NCI-H187 (cell line): ENCODE measurements at regions not wholly inside any gene's neighbourhood (a gene's known extent, or its start where the extent isn't known, plus 50 kb on each side); places are given as distances from the start of the nearest gene placed in this dataset.
"Not testable (repeated sequence)": the region's sequence is repeated elsewhere in the genome, so short reads cannot be mapped to it uniquely, and the experiment has no call there.

Experiments used
- DNase-seq, 2 experiments: peaks; one replicate each; lab custom pipeline; 2025; lab: John Stamatoyannopoulos, UW

- no peak for DNase-seq
These were observed 205.2 kb downstream of the CSNK1G3 start for GRCh38 chr5:123717139-123717538.

GRCh38 chr5:123710031-123710430, 198.1 kb downstream of the CSNK1G3 start:
- no peak for DNase-seq

DNA sequence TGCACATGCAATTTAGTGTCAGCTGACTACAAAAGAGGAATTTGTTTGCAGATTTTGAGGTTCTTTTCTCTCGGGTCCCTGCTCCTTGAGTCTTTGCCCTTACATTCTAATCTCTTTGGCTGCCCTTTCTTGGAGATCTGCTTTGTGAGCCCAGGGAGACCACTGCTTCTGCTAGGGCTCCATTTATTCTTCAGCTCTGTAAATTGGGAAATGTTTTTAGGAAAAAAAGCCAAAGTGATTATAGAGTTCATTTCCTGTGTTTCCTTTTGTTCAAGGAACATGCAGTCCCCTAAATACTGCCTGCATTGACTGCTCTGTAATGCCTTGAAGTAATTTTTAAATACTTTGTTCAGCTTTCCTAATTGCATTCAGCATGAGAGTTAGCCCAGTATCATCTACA, 197.4 kb downstream of the CSNK1G3 start:
- no peak for DNase-seq

DNA sequence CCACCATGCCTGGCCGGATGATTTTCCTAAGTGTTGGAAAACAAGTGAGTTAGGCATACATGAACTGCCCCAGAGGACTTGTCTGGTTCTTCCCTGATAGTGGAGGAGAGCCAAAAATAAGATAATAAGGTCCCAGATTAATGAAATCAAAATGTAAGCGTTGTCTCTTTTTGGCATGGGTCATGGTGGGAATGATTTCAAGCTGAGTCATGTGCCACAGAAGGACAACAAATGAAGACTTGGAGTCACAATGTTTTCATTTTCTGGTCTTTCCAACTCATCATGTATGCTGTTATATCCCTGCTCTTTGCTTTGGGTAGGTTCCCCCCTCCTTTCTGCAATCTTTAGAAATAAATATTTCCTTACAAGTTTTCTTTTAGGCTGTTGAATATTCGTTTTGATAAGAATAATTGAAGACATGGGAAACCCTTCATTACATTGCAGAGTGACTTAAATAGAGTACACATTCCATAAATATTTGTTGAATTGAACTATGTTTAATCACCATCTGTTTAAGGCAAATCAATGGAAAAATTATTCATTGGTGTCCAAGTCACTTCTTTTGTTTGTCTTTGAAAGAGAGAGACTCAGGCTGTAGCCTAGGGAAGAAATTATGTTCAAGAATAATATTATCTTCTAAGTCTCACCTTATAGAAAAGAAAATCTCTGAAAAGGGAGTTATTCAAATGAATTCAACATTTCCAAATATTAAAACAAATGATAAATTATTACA, 196.3 kb downstream of the CSNK1G3 start:
- DNase-seq = no peak

GRCh38 chr5:123706531-123706930, 194.6 kb downstream of the CSNK1G3 start:
- no peak for DNase-seq

- no peak for DNase-seq
These were observed 193.8 kb downstream of the CSNK1G3 start for GRCh38 chr5:123705741-123706140.

GRCh38 chr5:123701511-123702200, 189.7 kb downstream of the CSNK1G3 start:
- DNase-seq = no peak

DNA sequence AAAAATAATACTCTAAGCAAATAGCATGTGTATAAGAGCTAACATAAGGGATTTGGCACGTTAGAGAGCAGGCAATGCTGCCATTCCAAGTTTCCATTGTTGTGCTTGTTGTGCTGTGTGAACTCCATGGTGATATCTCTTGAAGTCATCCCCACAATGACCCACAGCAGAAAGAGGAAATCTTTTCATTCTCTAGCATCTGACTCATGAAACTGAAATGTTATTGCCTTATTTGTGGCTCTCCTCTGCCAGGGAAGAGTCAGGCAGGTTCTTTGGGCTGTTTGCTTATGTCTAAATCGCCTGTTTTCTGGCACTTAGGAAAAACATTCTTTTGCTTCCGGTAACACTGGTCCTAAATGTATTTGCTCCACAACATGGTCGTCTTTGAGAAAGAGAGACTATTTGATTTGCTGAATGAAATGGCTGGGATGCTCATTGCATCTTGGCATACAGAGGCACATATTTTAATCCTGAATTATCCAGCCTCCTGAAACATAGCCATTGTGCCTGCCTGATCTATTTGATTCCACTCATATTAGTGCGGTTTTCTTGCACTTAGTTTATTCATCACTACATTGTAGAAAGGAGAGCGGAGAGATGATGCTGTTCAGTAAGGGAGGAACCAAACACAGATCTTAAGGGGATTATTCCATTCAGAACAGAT, 188.8 kb downstream of the CSNK1G3 start:
- DNase-seq = no peak

GRCh38 chr5:123699571-123699970, 187.6 kb downstream of the CSNK1G3 start:
- no peak for DNase-seq

- DNase-seq = not testable (repeated sequence)
These were observed 187.0 kb downstream of the CSNK1G3 start for GRCh38 chr5:123698937-123699336.

GRCh38 chr5:123696921-123697341, 185.0 kb downstream of the CSNK1G3 start:
- DNase-seq = no peak

- no peak for DNase-seq
These were observed 178.8 kb downstream of the CSNK1G3 start for GRCh38 chr5:123690821-123691220.

DNA sequence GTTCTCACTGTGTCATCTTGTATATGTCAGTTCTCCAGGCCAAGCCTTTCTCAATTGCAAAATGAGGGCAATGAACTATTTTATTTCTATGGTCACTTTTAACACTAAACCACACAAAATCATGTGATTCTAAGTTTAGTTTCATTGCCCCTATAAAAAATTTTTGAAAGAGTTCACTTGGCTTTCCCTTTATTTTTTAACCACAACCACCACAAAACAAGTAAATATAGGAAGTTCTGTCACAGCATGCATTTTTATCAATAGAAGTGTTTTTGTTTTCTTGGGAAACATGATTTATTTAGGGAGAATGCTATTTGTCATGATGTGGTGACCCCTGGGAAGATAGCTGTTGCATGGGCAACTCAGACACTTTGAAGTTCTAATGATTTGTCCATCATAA, 169.1 kb downstream of the CSNK1G3 start:
- no peak for DNase-seq

DNA sequence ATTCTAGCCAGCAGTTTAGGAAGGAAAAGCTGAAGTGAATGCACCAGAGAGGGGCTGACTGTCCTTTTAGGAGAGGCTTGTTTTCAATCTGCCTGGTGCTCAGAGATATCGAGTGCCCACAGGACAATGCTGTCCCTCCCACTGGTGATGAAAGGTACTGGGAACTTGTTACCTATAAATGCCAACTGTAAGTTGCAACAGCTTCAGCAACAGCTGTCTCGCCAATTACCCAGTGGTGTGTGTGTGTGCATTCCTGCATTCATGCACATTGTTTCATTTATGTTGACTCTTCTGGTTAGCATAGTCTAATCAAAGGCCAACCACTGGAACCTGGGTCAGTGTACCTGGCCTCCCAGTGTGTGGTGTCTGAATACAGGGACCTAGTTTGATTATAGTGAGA, 161.1 kb downstream of the CSNK1G3 start:
- DNase-seq = no peak

DNA sequence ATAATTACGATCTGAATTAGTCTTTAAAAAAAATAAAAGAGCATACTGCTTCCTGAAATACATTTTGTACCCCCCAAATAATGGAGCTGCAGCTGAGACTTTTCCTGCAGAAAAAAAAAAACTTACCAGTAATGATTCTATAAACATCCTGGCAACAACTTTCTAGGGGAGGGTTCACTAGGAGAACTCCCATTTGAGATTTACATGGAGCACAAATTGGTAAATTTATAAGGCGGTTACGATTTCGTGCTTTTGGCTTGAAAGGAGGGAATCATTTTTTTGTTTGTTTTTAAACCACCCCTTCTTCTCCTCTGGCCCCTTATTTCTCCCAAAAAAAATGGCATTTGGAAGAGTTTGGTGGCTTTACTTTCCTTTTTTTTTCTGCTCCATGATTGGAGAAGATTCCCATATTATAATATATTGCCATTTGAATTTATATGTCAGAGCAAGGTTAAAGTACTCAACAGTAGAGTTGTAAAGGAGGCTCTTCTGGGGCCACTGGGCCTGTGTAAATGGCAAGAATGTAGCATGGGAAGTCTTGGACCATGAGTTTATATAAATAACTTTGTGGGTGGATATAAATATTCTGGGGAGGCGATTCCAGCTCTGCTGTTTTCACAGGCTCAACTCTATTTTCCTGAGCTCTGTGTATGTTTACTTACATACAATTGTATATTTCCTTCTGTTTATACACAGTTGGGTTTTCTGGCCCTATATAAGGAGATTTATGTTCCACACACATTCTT, 159.9 kb downstream of the CSNK1G3 start:
- DNase-seq = no peak

DNA sequence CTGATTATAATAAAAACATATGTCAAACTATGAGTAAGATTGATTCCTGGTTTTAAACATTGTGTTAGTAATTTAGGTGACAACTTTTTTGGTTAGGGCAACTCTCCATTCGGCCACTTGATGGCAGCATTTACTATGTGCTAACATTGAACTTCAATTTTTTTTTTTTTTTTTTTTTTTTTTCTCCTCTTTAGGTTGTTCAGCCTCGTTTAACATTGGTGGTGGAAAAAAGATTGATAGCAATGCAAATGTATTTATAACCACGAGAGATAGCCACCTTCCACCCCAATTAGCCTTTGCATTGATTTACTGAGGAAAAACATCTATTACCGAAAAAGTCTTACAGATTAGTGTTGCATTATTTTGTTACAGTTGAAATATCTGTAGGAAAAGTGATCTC, 159.1 kb downstream of the CSNK1G3 start:
- peak in 1 of 2 experiments; percentile 30 for DNase-seq
